HFFc6 (cell line): ENCODE measurements at regions not wholly inside any gene's neighbourhood (a gene's known extent, or its start where the extent isn't known, plus 50 kb on each side); places are given as distances from the start of the nearest gene placed in this dataset.

ENCODE experiments used
- DNase-seq: peaks from one replicate; pipeline ENCODE4 v3.0.0-alpha.2; 2018
- H3K27ac Mint-ChIP-seq: 2 replicates; pipeline ENCODE4 v1.8.0; 2020; ENCODE audit warnings: mild to moderate bottlenecking, mixed read lengths
- H3K27me3 Mint-ChIP-seq: 2 replicates; pipeline ENCODE4 v1.8.0; 2021; ENCODE audit warnings: mild to moderate bottlenecking, moderate library complexity, mixed read lengths; ENCODE audit not compliant: insufficient read depth
- H3K36me3 Mint-ChIP-seq: 2 replicates; pipeline ENCODE4 v1.8.0; 2021; ENCODE audit warnings: low read depth, mixed read lengths
- H3K4me1 Mint-ChIP-seq: 2 replicates; pipeline ENCODE4 v1.8.0; 2020; ENCODE audit warnings: low read depth, mixed read lengths
- H3K4me3 Mint-ChIP-seq: 2 replicates; pipeline ENCODE4 v1.8.0; 2020; ENCODE audit warnings: mild to moderate bottlenecking, moderate library complexity, mixed read lengths
- H3K9me3 Mint-ChIP-seq: 2 replicates; pipeline ENCODE4 v1.8.0; 2020; ENCODE audit warnings: mild to moderate bottlenecking, mixed read lengths
- TF ChIP-seq, protein P1 (sequence below): fragments of 200-600 bp; sonication (generic); IDR thresholded peaks from 2 replicates; pipeline ENCODE4 v1.5.0; 2021; ENCODE audit warnings: antibody characterized with exemption, mild to moderate bottlenecking

- no peaks in the 10 kb centered on the region for H3K4me1 Mint-ChIP-seq
- H3K36me3 Mint-ChIP-seq, result no peaks in the 10 kb centered on the region
- H3K27ac Mint-ChIP-seq, result no peak overlapping the region
- TF ChIP-seq, protein P1, sequence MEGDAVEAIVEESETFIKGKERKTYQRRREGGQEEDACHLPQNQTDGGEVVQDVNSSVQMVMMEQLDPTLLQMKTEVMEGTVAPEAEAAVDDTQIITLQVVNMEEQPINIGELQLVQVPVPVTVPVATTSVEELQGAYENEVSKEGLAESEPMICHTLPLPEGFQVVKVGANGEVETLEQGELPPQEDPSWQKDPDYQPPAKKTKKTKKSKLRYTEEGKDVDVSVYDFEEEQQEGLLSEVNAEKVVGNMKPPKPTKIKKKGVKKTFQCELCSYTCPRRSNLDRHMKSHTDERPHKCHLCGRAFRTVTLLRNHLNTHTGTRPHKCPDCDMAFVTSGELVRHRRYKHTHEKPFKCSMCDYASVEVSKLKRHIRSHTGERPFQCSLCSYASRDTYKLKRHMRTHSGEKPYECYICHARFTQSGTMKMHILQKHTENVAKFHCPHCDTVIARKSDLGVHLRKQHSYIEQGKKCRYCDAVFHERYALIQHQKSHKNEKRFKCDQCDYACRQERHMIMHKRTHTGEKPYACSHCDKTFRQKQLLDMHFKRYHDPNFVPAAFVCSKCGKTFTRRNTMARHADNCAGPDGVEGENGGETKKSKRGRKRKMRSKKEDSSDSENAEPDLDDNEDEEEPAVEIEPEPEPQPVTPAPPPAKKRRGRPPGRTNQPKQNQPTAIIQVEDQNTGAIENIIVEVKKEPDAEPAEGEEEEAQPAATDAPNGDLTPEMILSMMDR, result no peak
- peaks cover 6% of the 10 kb centered on the region for H3K27me3 Mint-ChIP-seq
- peaks cover 4% of the 10 kb centered on the region; the same call in 1 of the 2 replicates for H3K9me3 Mint-ChIP-seq
- DNase-seq, result no peak
- H3K4me3 Mint-ChIP-seq, result no peak overlapping the region
Measured at GRCh38 chr6:47380251-47380650, 70.5 kb upstream of the TNFRSF21 start.

- Mint-ChIP-seq H3K36me3 (no peaks in the 10 kb centered on the region), H3K9me3 (peaks cover 4% of the 10 kb centered on the region; the same call in 1 of the 2 replicates), H3K27ac (no peak overlapping the region), H3K4me3 (no peak overlapping the region), H3K27me3 (peaks cover 6% of the 10 kb centered on the region), H3K4me1 (no peaks in the 10 kb centered on the region)
- TF ChIP-seq, protein P1, result no peak
- DNase-seq, result no peak
Measured at GRCh38 chr6:47381036-47381435, 71.3 kb upstream of the TNFRSF21 start.

DNA sequence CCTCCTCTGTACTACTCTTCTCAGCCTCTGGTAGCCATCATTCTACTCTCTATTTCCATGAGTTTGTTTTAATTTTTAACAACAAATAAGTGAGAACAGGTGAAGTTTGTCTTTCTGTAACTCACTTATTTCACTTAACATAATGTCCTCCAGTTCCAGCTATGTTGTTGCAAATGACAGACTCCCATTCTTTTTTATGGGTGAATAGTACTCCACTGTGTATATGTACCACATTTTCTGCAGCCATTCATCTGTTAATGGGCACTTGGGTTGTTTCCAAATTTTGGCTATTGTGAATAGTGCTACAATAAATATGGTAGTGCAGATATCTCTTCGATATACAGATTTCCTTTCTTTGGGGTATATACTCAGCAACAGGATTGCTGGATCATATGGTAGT lies 73.7 kb upstream of the TNFRSF21 start:
- no peaks in the 10 kb centered on the region; the same call in none of the 2 replicates for H3K9me3 Mint-ChIP-seq
- no peak overlapping the region for H3K4me3 Mint-ChIP-seq
- H3K36me3 Mint-ChIP-seq, result no peaks in the 10 kb centered on the region

DNA sequence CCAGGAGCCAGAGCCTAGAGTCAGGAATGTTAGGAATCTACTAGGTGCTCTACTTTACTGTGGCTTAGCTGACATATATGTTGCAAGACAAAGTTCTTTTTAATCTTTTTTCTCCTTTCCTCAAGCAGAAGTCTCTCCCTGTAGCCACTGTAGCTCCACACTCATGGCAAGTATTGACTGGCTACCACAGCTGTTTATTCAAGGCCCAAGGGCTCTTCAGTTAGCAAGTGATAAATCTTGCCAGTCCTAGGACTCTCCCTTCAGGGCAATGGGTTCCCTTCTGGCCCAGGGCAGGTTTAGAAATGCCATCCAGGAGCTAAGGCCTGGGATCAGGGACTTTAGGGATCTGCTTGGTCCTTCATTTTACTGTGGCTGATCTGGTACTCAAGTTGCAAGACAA lies 82.0 kb upstream of the TNFRSF21 start:
- TF ChIP-seq, protein P1, result no peak
- no peak for DNase-seq
- H3K4me3 Mint-ChIP-seq, result no peak overlapping the region
- peaks cover 15% of the 10 kb centered on the region; the same call in 1 of the 2 replicates for H3K9me3 Mint-ChIP-seq
- H3K4me1 Mint-ChIP-seq, result no peaks in the 10 kb centered on the region
- H3K36me3 Mint-ChIP-seq, result 0 out of 2 replicates have a peak, but pooled peaks cover 4% of the 10 kb centered on the region
- H3K27me3 Mint-ChIP-seq, result no peaks in the 10 kb centered on the region; the same call in none of the 2 replicates
- no peak overlapping the region for H3K27ac Mint-ChIP-seq

More for the DNA sequence above, 73.7 kb upstream of the TNFRSF21 start:
- H3K27me3 Mint-ChIP-seq, result peaks cover 2% of the 10 kb centered on the region
- no peaks in the 10 kb centered on the region for H3K4me1 Mint-ChIP-seq
- no peak overlapping the region for H3K27ac Mint-ChIP-seq
- DNase-seq, result no peak
- TF ChIP-seq, protein P1, result no peak

DNA sequence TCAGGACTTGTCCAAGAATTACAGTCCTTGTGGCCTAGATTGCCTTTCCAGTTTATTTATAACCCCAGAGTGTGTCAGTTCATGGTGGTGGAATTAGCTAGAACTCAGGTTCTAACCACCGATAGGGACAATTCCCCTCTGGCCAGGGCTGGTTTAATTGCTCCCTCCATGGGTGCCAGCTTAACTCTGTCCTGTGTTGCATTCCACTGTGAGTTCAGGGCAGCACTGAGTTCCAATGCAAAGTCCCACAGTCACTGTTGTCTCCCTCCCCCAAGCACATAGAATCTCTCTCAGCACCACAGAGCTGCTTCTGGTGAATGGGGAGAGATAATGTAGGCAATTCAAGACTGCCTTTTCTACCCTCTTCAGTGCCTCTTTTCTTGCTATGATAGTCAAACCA lies 82.5 kb upstream of the TNFRSF21 start:
- Mint-ChIP-seq H3K27ac (no peak overlapping the region), H3K4me3 (no peak overlapping the region), H3K4me1 (no peaks in the 10 kb centered on the region), H3K9me3 (peaks cover 15% of the 10 kb centered on the region; the same call in 1 of the 2 replicates), H3K36me3 (0 out of 2 replicates have a peak, but pooled peaks cover 4% of the 10 kb centered on the region), H3K27me3 (no peaks in the 10 kb centered on the region; the same call in none of the 2 replicates)
- TF ChIP-seq, protein P1, result no peak
- no peak for DNase-seq
